ENCODE measurements at regions not wholly inside any gene's neighbourhood (a gene's known extent, or its start where the extent isn't known, plus 50 kb on each side); places are given as distances from the start of the nearest gene placed in this dataset.

DNA sequence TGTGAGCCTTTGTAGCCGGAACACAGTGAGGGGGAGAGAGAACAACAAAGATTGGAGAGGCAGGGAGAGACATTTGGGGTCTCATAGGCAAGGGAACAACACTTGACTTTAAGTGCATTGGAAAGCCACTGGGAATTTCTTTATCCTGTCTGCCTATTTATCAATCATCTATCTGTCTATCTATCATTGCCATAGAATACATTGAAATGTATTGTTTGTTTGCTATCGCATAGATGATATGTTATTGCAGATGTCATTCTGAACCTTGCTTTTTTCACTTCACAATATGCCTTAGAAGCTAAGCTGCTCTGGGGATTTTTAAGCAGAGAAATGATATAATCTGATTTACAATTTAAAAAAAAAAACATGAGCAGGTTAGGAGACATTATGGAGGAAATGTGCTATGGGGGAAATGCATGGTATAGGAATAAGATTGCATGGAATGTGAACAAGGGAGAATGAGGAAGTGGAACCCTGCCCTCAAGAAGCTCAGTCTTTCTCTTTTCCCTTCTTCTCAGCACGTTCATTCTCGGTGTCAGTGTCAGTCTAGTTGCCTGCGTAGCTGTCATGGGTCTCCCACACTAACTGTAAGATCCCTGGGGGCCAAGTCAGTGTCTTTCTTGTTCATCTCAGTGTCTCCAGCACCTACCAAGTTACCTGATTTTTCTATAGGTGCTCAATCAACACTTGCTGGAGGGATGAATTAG is 158.7 kb upstream of the ARHGAP20 start:
- DNase-seq = no peak
- H3K4me3 Mint-ChIP-seq = no peak overlapping the region
- no peak for ATAC-seq (replicated peaks)
- H3K4me1 Mint-ChIP-seq (ENCODE audit: low read depth in 2 of 2) = no peaks in the 10 kb centered on the region
- peaks cover 19 to 24% of the 10 kb centered on the region in 2 donors for H3K27me3 Mint-ChIP-seq
- no peaks in the 10 kb centered on the region for H3K9me3 Mint-ChIP-seq
- no peaks in the 10 kb centered on the region for H3K36me3 Mint-ChIP-seq (ENCODE audit: insufficient read depth)
- no peak overlapping the region for H3K27ac Mint-ChIP-seq

DNA sequence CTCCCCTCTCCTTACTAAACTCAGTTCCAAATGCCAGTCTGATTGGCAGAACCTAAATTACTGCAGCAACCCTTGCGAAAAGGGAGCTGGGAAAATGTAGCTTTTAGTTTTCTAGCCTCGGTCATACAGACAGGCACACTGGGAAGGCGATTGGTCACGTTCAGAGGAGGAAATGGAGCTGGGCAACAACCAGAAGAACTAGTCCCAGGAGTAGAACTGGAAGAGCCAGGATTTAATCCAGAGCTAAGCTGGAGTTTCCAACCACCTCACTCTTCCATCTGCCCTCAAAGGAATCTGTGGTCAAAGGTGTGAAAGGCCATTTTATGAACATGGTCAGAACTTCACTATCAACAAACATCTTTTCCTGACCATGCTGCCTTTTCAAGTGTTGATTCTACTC is 155.7 kb upstream of the ARHGAP20 start:
- ATAC-seq (replicated peaks) (no peak), DNase-seq (no peak)
- no peaks in the 10 kb centered on the region for H3K9me3 Mint-ChIP-seq

DNA sequence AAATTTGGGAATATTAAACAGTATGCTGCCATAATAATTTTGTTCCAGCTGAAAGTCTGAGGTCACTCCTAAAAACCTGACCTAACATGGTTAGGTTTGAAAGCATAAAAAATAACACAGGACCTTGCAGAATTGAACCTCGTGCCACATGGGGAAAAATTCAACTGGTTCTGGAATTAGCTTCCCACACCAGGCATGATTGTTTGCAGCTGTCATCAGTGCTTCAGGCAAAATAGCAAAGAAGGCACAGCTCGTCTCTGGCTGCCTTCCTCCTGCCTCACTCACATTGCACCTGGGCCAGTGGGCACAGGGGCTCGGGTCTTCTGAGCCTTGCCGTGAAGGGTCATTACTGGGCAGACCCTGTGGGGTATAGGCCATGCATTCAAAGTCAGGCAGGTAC is 153.8 kb upstream of the ARHGAP20 start:
- no peak for DNase-seq
- ATAC-seq (replicated peaks) = no peak
- Mint-ChIP-seq H3K9me3 (no peaks in the 10 kb centered on the region), H3K4me3 (no peak overlapping the region), H3K4me1 (ENCODE audit: low read depth in 2 of 2) (no peaks in the 10 kb centered on the region), H3K36me3 (ENCODE audit: insufficient read depth) (no peaks in the 10 kb centered on the region), H3K27ac (no peak overlapping the region), H3K27me3 (peaks cover 19 to 24% of the 10 kb centered on the region in 2 donors)

More for the DNA sequence above, 155.7 kb upstream of the ARHGAP20 start:
- peaks cover 19 to 24% of the 10 kb centered on the region in 2 donors for H3K27me3 Mint-ChIP-seq
- no peaks in the 10 kb centered on the region for H3K4me1 Mint-ChIP-seq (ENCODE audit: low read depth in 2 of 2)
- H3K4me3 Mint-ChIP-seq = no peak overlapping the region
- no peaks in the 10 kb centered on the region for H3K36me3 Mint-ChIP-seq (ENCODE audit: insufficient read depth)
- no peak overlapping the region for H3K27ac Mint-ChIP-seq

- no peak for DNase-seq
- Mint-ChIP-seq H3K36me3 (ENCODE audit: insufficient read depth) (no peaks in the 10 kb centered on the region), H3K4me1 (ENCODE audit: low read depth in 2 of 2) (no peaks in the 10 kb centered on the region), H3K4me3 (no peak overlapping the region), H3K27me3 (peaks cover 9 to 14% of the 10 kb centered on the region in 2 donors), H3K27ac (no peak overlapping the region), H3K9me3 (no peaks in the 10 kb centered on the region)
- ATAC-seq (replicated peaks) = no peak
Observed at GRCh38 chr11:110862407-110862806, 150.2 kb upstream of the ARHGAP20 start.

DNA sequence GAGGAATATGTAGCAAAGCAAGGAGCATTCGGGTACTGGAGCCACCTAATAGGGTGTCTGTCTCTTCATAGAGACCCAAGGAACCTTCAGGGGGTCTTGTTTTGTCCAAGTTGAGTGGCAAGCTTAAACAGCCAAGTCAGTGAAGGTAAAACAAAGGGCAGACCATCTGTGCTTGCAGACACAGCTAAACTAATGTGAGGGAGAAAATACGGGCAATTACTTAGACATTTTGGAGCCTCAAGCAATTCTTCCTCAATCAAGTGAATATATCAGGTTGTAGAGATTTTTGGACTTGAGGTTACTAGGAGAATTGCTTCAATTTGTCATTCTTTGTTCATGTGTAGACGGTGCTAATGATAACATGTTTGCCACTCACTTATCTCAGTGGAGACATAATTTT is 148.2 kb upstream of the ARHGAP20 start:
- no peaks in the 10 kb centered on the region for H3K9me3 Mint-ChIP-seq
- ATAC-seq (replicated peaks) = no peak
- no peaks in the 10 kb centered on the region for H3K4me1 Mint-ChIP-seq (ENCODE audit: low read depth in 2 of 2)
- no peak overlapping the region for H3K27ac Mint-ChIP-seq
- H3K36me3 Mint-ChIP-seq (ENCODE audit: insufficient read depth) = no peaks in the 10 kb centered on the region
- H3K27me3 Mint-ChIP-seq = peaks cover 8 to 13% of the 10 kb centered on the region in 2 donors
- DNase-seq = no peak
- no peak overlapping the region for H3K4me3 Mint-ChIP-seq

DNA sequence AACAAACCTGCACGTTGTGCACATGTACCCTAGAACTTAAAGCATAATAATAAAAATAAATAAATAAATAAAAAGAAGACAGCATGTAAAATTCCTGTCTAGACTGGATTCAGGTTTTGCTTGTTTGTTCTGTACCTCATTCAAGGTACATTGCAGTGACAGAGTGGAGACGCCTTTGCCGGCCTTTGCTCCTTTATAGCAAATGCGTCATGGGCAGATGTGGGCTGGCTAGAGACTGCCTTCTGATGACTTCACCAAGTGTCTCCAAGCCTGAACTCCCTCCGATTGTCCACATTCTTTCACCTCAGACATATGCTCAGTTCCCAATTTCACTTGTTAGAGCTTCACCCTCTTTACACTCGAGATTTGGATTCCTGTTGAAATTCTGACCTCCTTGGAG is 147.8 kb upstream of the ARHGAP20 start:
- H3K27me3 Mint-ChIP-seq = peaks cover 8 to 13% of the 10 kb centered on the region in 2 donors
- no peaks in the 10 kb centered on the region for H3K4me1 Mint-ChIP-seq (ENCODE audit: low read depth in 2 of 2)
- H3K36me3 Mint-ChIP-seq (ENCODE audit: insufficient read depth) = no peaks in the 10 kb centered on the region
- no peak for DNase-seq
- no peak overlapping the region for H3K4me3 Mint-ChIP-seq
- ATAC-seq (replicated peaks) = no peak
- no peak overlapping the region for H3K27ac Mint-ChIP-seq
- no peaks in the 10 kb centered on the region for H3K9me3 Mint-ChIP-seq

DNA sequence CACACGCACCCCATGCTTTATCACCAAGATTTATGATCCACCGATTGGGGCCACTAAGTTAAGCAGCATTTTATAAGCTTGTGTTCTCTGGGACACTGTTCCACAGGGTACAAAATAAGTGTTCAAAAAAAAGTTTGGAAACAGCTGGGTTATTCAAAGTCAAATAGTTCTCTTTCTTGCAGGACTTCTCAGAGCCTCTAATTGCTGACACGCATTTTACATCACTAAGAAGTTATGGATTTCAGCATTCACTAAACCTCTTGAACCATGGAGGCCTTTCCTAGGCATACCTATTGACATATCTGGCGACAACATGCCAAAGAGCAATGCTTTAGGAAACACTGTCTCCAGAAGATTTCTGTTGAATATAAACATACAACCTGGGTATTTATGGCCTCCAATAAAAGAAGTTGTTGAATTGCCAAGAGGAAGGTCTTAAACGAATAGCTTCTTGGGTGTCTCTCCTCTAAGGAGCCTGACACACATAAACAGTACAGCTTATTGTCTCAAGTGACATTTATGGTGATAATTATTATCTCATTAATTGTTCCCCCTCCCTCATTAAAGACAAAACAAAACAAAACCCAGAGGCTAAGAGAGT is 147.1 kb upstream of the ARHGAP20 start:
- peaks cover 8 to 13% of the 10 kb centered on the region in 2 donors for H3K27me3 Mint-ChIP-seq
- H3K27ac Mint-ChIP-seq = no peak overlapping the region
- H3K9me3 Mint-ChIP-seq = no peaks in the 10 kb centered on the region
- ATAC-seq (replicated peaks) = no peak
- no peak overlapping the region for H3K4me3 Mint-ChIP-seq
- no peaks in the 10 kb centered on the region for H3K4me1 Mint-ChIP-seq (ENCODE audit: low read depth in 2 of 2)
- no peak for DNase-seq
- H3K36me3 Mint-ChIP-seq (ENCODE audit: insufficient read depth) = no peaks in the 10 kb centered on the region

DNA sequence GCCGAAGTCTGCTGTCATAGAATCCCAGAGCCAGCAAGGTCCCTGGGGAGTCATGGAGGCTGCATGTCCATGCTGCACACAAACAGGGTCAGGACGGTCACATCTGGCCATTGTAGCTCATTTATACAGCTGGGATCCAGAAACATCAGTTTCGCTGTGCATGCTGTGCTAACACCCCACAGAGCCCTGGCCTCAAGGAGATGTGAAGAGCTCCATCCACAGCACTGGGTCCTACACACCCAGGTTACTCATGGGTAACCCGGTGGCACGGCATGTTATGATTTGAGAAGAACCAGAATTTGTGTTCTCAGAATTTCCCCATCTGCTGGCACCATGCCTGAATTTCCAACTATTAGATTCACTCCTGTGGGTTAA is 146.3 kb upstream of the ARHGAP20 start:
- Mint-ChIP-seq H3K4me3 (no peak overlapping the region), H3K27ac (no peak overlapping the region), H3K36me3 (ENCODE audit: insufficient read depth) (no peaks in the 10 kb centered on the region), H3K4me1 (ENCODE audit: low read depth in 2 of 2) (no peaks in the 10 kb centered on the region), H3K27me3 (peaks cover 8 to 13% of the 10 kb centered on the region in 2 donors), H3K9me3 (no peaks in the 10 kb centered on the region)
- DNase-seq (no peak), ATAC-seq (replicated peaks) (no peak)

GRCh38 chr11:110857892-110858546 is 145.8 kb upstream of the ARHGAP20 start:
- no peak for ATAC-seq (replicated peaks)
- H3K9me3 Mint-ChIP-seq = no peaks in the 10 kb centered on the region
- H3K4me1 Mint-ChIP-seq (ENCODE audit: low read depth in 2 of 2) = no peaks in the 10 kb centered on the region
- peaks cover 8 to 13% of the 10 kb centered on the region in 2 donors for H3K27me3 Mint-ChIP-seq
- no peaks in the 10 kb centered on the region for H3K36me3 Mint-ChIP-seq (ENCODE audit: insufficient read depth)
- H3K4me3 Mint-ChIP-seq = no peak overlapping the region
- DNase-seq = no peak
- H3K27ac Mint-ChIP-seq = no peak overlapping the region

- Mint-ChIP-seq H3K4me3 (no peak overlapping the region), H3K27me3 (peaks cover 12 to 15% of the 10 kb centered on the region in 2 donors), H3K9me3 (no peaks in the 10 kb centered on the region), H3K36me3 (ENCODE audit: insufficient read depth) (no peaks in the 10 kb centered on the region), H3K27ac (no peak overlapping the region), H3K4me1 (ENCODE audit: low read depth in 2 of 2) (no peaks in the 10 kb centered on the region)
- no peak for ATAC-seq (replicated peaks)
- no peak for DNase-seq
Observed at GRCh38 chr11:110856996-110857812, 145.0 kb upstream of the ARHGAP20 start.

DNA sequence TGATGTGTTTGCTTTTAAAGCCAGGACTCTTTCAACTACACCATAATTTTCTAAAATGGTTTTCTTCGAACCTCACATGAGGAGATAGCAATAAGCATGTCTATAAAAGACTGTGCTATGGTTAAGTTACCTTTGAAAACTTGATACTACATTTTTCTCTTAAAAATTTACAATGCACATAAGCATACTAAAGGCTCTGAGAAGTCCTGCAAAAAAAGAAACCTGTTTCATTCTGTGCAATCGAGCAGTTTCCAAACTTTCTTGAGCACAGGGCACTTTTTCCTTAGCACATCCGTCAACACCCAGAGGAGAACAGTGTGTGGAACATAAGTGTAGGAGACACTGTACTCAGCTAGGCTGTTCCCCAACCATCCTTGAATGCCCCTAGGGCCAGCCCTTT is 144.1 kb upstream of the ARHGAP20 start:
- Mint-ChIP-seq H3K4me3 (no peak overlapping the region), H3K27me3 (peaks cover 20 to 23% of the 10 kb centered on the region in 2 donors), H3K27ac (no peak overlapping the region), H3K4me1 (ENCODE audit: low read depth in 2 of 2) (no peaks in the 10 kb centered on the region), H3K9me3 (no peaks in the 10 kb centered on the region), H3K36me3 (ENCODE audit: insufficient read depth) (no peaks in the 10 kb centered on the region)
- DNase-seq (no peak), ATAC-seq (replicated peaks) (no peak)

- Mint-ChIP-seq H3K27ac (no peak overlapping the region), H3K27me3 (peaks cover 32 to 33% of the 10 kb centered on the region in 2 donors), H3K9me3 (no peaks in the 10 kb centered on the region), H3K4me1 (ENCODE audit: low read depth in 2 of 2) (no peaks in the 10 kb centered on the region), H3K4me3 (no peak overlapping the region), H3K36me3 (ENCODE audit: insufficient read depth) (no peaks in the 10 kb centered on the region)
- DNase-seq (no peak), ATAC-seq (replicated peaks) (no peak)
Observed at GRCh38 chr11:110855191-110855590, 143.0 kb upstream of the ARHGAP20 start.

DNA sequence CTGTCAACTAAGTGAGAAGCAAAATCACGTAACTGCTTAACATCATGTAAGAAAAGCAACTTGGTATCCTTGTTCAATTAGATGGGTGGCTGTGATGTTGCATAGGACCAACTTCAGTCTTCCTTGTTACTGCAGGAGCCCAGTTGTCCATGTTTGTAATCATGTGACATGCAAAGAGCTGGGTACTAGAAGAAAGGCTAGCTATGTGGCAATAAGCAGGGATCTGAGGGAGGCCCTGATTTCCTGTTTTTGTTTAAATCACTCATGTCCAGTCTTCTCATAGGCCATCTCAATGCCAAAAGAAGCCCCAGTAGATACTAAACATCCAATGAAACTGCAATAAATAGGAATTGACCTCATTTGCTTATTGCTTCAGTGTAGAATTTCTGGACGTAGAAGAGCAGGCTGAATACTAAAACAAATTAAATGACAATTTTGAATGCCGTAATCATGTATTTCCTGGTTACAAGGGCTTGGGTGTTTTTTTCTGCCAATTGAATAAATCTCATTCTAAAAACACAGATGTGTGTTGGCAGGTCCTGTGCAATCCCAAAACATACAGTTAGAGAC is 140.8 kb upstream of the ARHGAP20 start:
- DNase-seq (no peak), ATAC-seq (replicated peaks) (no peak)
- Mint-ChIP-seq H3K27ac (no peak overlapping the region), H3K4me1 (ENCODE audit: low read depth in 2 of 2) (no peaks in the 10 kb centered on the region), H3K9me3 (peaks cover 0 to 1% of the 10 kb centered on the region in 2 donors), H3K4me3 (no peak overlapping the region), H3K27me3 (peaks cover 31 to 32% of the 10 kb centered on the region in 2 donors), H3K36me3 (ENCODE audit: insufficient read depth) (no peaks in the 10 kb centered on the region)
